GM06990 (cell line): ENCODE measurements at regions not wholly inside any gene's neighbourhood (a gene's known extent, or its start where the extent isn't known, plus 50 kb on each side); places are given as distances from the start of the nearest gene placed in this dataset.
"Not testable (repeated sequence)": the region's sequence is repeated elsewhere in the genome, so short reads cannot be mapped to it uniquely, and the experiment has no call there.

Experiments used
- DNase-seq: peaks from one replicate; pipeline ENCODE4 v3.0.0-alpha.2; 2011; ENCODE audit not compliant: insufficient read length; ENCODE audit errors: extremely low read depth
- H3K27me3 ChIP-seq: replicated peaks from 2 replicates; pipeline ENCODE4 v1.6.0; 2011; ENCODE audit warnings: low read length; ENCODE audit not compliant: control insufficient read depth, insufficient read depth
- H3K36me3 ChIP-seq: 2 replicates; pipeline ENCODE4 v1.5.1; 2011; ENCODE audit warnings: low read length; ENCODE audit not compliant: control insufficient read depth, insufficient read depth
- H3K4me3 ChIP-seq: replicated peaks from 2 replicates; pipeline ENCODE4 v1.5.1; 2011; ENCODE audit warnings: low read depth, mild to moderate bottlenecking, control low read depth, low read length
- TF ChIP-seq, protein P1 (sequence below): IDR thresholded peaks from 2 replicates; pipeline ENCODE4 v1.5.1; 2011; ENCODE audit warnings: low read length, control low read depth, mild to moderate bottlenecking, inconsistent platforms; ENCODE audit not compliant: insufficient read depth, poor library complexity, severe bottlenecking

GRCh38 chr6:74597840-74598239 lies 608.0 kb downstream of the COL12A1 start:
- H3K4me3 ChIP-seq, result no peak overlapping the region
- DNase-seq, result peak; percentile 41
- no peaks in the 10 kb centered on the region for H3K36me3 ChIP-seq
- H3K27me3 ChIP-seq, result no peaks in the 10 kb centered on the region
- TF ChIP-seq, protein P1, sequence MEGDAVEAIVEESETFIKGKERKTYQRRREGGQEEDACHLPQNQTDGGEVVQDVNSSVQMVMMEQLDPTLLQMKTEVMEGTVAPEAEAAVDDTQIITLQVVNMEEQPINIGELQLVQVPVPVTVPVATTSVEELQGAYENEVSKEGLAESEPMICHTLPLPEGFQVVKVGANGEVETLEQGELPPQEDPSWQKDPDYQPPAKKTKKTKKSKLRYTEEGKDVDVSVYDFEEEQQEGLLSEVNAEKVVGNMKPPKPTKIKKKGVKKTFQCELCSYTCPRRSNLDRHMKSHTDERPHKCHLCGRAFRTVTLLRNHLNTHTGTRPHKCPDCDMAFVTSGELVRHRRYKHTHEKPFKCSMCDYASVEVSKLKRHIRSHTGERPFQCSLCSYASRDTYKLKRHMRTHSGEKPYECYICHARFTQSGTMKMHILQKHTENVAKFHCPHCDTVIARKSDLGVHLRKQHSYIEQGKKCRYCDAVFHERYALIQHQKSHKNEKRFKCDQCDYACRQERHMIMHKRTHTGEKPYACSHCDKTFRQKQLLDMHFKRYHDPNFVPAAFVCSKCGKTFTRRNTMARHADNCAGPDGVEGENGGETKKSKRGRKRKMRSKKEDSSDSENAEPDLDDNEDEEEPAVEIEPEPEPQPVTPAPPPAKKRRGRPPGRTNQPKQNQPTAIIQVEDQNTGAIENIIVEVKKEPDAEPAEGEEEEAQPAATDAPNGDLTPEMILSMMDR, result no peak

- Histone ChIP-seq H3K27me3 (no peaks in the 10 kb centered on the region), H3K4me3 (no peak overlapping the region), H3K36me3 (no peaks in the 10 kb centered on the region)
- TF ChIP-seq, protein P1, result no peak
- DNase-seq, result peak; percentile 11
These were observed 608.6 kb downstream of the COL12A1 start for GRCh38 chr6:74597266-74597665.

- H3K27me3 ChIP-seq, result no peaks in the 10 kb centered on the region
- no peak overlapping the region for H3K4me3 ChIP-seq
- H3K36me3 ChIP-seq, result no peaks in the 10 kb centered on the region
- no peak for DNase-seq
- TF ChIP-seq, protein P1, result no peak
These were observed 609.3 kb downstream of the COL12A1 start for GRCh38 chr6:74596588-74596987.

- H3K27me3 ChIP-seq, H3K36me3 ChIP-seq, DNase-seq, H3K4me3 ChIP-seq: not testable (repeated sequence)
These were observed 611.5 kb downstream of the COL12A1 start for GRCh38 chr6:74594350-74594749.

DNA sequence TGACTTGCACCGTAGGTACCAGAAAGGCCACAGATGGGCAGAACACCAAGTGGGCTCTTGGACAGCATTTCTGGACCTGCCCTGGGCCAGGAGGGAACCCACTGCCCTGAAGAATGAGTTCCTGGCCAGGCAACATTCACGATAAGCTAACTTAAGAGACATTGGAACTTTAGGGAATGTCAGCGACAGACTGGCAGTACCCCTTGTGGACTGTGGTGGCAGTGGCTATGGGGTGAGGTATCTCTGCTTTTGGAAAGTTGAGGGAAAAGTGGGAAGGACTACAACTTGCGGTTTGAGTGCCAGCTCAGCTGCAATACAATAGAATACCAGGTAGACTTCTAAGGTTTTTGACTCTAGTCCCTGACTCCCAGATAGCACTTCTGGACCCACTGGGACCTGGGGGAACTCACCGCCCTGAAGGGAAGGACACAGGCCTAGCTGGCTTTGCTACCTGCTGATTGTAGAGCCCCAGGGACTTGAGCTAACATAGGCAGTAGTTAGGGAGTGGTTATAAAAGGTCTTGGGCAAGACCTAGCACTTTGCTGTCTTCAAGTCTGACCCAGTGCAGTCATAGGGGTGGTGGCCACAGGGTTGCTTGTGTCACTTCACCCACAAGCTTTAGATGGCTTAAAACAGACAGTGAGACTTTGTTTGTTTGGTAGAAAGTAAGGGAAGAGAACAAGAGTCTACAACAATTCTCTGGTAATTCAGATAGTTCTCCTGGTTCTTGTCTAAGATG lies 617.6 kb downstream of the COL12A1 start:
- no peak for DNase-seq
- TF ChIP-seq, protein P1, result no peak
- no peaks in the 10 kb centered on the region for H3K36me3 ChIP-seq
- H3K27me3 ChIP-seq, result no peaks in the 10 kb centered on the region
- no peak overlapping the region for H3K4me3 ChIP-seq

GRCh38 chr6:74587386-74587785 lies 618.5 kb downstream of the COL12A1 start:
- DNase-seq, result no peak
- TF ChIP-seq, protein P1, result no peak
- H3K36me3 ChIP-seq, result no peaks in the 10 kb centered on the region
- no peaks in the 10 kb centered on the region for H3K27me3 ChIP-seq
- no peak overlapping the region for H3K4me3 ChIP-seq
